ENCODE measurements at regions not wholly inside any gene's neighbourhood (a gene's known extent, or its start where the extent isn't known, plus 50 kb on each side); places are given as distances from the start of the nearest gene placed in this dataset.
"Not testable (repeated sequence)": the region's sequence is repeated elsewhere in the genome, so short reads cannot be mapped to it uniquely, and the experiment has no call there.

- Histone ChIP-seq H3K18ac (ENCODE audit: low read length) (no peak overlapping the region), H2AFZ (ENCODE audit: insufficient read depth, low read length, poor library complexity) (no peak overlapping the region)
- no CpG with 5 or more reads among the region's 1 CpG for WGBS (ENCODE audit: extremely low coverage, insufficient coverage, insufficient read length)
Observed at GRCh38 chr14:43568022-43568421, 939.1 kb downstream of the FSCB start.

GRCh38 chr14:43548368-43548767, 958.7 kb downstream of the FSCB start:
- Histone ChIP-seq H3K79me1 (ENCODE audit: low read length) (no peaks in the 10 kb centered on the region), H3K4me1 (ENCODE audit: control insufficient read depth in 1 of 2, insufficient read depth in 2 of 2, low read length in 2 of 2) (no peaks in the 10 kb centered on the region), H3K18ac (ENCODE audit: low read length) (no peak overlapping the region), H3K9ac (ENCODE audit: low read length) (no peak overlapping the region), H4K91ac (ENCODE audit: low read depth, low read length) (no peak overlapping the region), H3K4ac (ENCODE audit: low read depth, low read length) (no peak overlapping the region), H2AK5ac (ENCODE audit: low read length) (no peak overlapping the region), H4K8ac (ENCODE audit: low read depth, low read length) (no peak overlapping the region), H4K12ac (ENCODE audit: low read depth, low read length) (no peak overlapping the region), H2BK5ac (ENCODE audit: low read depth, low read length, poor library complexity) (no peak overlapping the region), H3K79me2 (ENCODE audit: control insufficient read depth, insufficient read depth, low read length, poor library complexity) (no peaks in the 10 kb centered on the region), H3K27me3 (ENCODE audit: insufficient read depth, low read length) (no peaks in the 10 kb centered on the region), H3K23ac (ENCODE audit: low read length) (no peak overlapping the region), H3K36me3 (ENCODE audit: control insufficient read depth in 1 of 2, insufficient read depth in 2 of 2, low read length in 2 of 2) (no peaks in the 10 kb centered on the region), H3K4me2 (ENCODE audit: low read length) (no peak overlapping the region), H2AFZ (ENCODE audit: insufficient read depth, low read length, poor library complexity) (no peak overlapping the region), H2BK12ac (ENCODE audit: low read length) (no peak overlapping the region), H3K27ac (ENCODE audit: low read depth, low read length) (no peak overlapping the region), H2BK120ac (ENCODE audit: insufficient read depth, low read length, poor library complexity) (no peak overlapping the region), H3K4me3 (ENCODE audit: low read depth, low read length) (no peak overlapping the region), H3K14ac (ENCODE audit: low read length) (no peak overlapping the region), H3K9me3 (ENCODE audit: insufficient read depth, low read depth, low read length) (no peaks in the 10 kb centered on the region)
- DNase-seq: no peak
- WGBS (ENCODE audit: extremely low coverage, insufficient coverage, insufficient read length): no CpG with 5 or more reads among the region's 1 CpG

More at GRCh38 chr14:43568022-43568421, 939.1 kb downstream of the FSCB start:
- Histone ChIP-seq H3K9ac (ENCODE audit: low read length) (no peak overlapping the region), H3K79me2 (ENCODE audit: control insufficient read depth, insufficient read depth, low read length, poor library complexity) (no peaks in the 10 kb centered on the region), H3K27ac (ENCODE audit: low read depth, low read length) (no peak overlapping the region), H3K14ac (ENCODE audit: low read length) (no peak overlapping the region), H4K91ac (ENCODE audit: low read depth, low read length) (no peak overlapping the region), H2BK120ac (ENCODE audit: insufficient read depth, low read length, poor library complexity) (no peak overlapping the region), H2BK12ac (ENCODE audit: low read length) (no peak overlapping the region), H3K23ac (ENCODE audit: low read length) (no peak overlapping the region), H3K4me1 (ENCODE audit: control insufficient read depth in 1 of 2, insufficient read depth in 2 of 2, low read length in 2 of 2) (no peaks in the 10 kb centered on the region), H3K4ac (ENCODE audit: low read depth, low read length) (no peak overlapping the region), H2AK5ac (ENCODE audit: low read length) (no peak overlapping the region), H4K8ac (ENCODE audit: low read depth, low read length) (no peak overlapping the region), H3K36me3 (ENCODE audit: control insufficient read depth in 1 of 2, insufficient read depth in 2 of 2, low read length in 2 of 2) (no peaks in the 10 kb centered on the region), H3K4me2 (ENCODE audit: low read length) (no peak overlapping the region), H3K27me3 (ENCODE audit: insufficient read depth, low read length) (no peaks in the 10 kb centered on the region), H3K79me1 (ENCODE audit: low read length) (no peaks in the 10 kb centered on the region), H4K12ac (ENCODE audit: low read depth, low read length) (no peak overlapping the region), H3K9me3 (ENCODE audit: insufficient read depth, low read depth, low read length) (no peaks in the 10 kb centered on the region), H2BK5ac (ENCODE audit: low read depth, low read length, poor library complexity) (no peak overlapping the region), H3K4me3 (ENCODE audit: low read depth, low read length) (no peak overlapping the region)
- no peak for DNase-seq

GRCh38 chr14:43547596-43547995, 959.5 kb downstream of the FSCB start:
- not testable (repeated sequence) for H3K4me2 ChIP-seq (ENCODE audit: low read length); H3K27ac ChIP-seq (ENCODE audit: low read depth, low read length); H3K4me1 ChIP-seq (ENCODE audit: control insufficient read depth in 1 of 2, insufficient read depth in 2 of 2, low read length in 2 of 2); H2AFZ ChIP-seq (ENCODE audit: insufficient read depth, low read length, poor library complexity); H3K79me2 ChIP-seq (ENCODE audit: control insufficient read depth, insufficient read depth, low read length, poor library complexity); H2BK5ac ChIP-seq (ENCODE audit: low read depth, low read length, poor library complexity); H2BK120ac ChIP-seq (ENCODE audit: insufficient read depth, low read length, poor library complexity); H3K4ac ChIP-seq (ENCODE audit: low read depth, low read length); H3K18ac ChIP-seq (ENCODE audit: low read length); H4K91ac ChIP-seq (ENCODE audit: low read depth, low read length); H2AK5ac ChIP-seq (ENCODE audit: low read length); H3K27me3 ChIP-seq (ENCODE audit: insufficient read depth, low read length); H3K9ac ChIP-seq (ENCODE audit: low read length); H3K14ac ChIP-seq (ENCODE audit: low read length); H4K8ac ChIP-seq (ENCODE audit: low read depth, low read length); H2BK12ac ChIP-seq (ENCODE audit: low read length); H3K36me3 ChIP-seq (ENCODE audit: control insufficient read depth in 1 of 2, insufficient read depth in 2 of 2, low read length in 2 of 2); H3K23ac ChIP-seq (ENCODE audit: low read length); H3K4me3 ChIP-seq (ENCODE audit: low read depth, low read length); H3K9me3 ChIP-seq (ENCODE audit: insufficient read depth, low read depth, low read length); H4K12ac ChIP-seq (ENCODE audit: low read depth, low read length); H3K79me1 ChIP-seq (ENCODE audit: low read length); DNase-seq
- no CpG with 5 or more reads among the region's 2 CpGs for WGBS (ENCODE audit: extremely low coverage, insufficient coverage, insufficient read length)

- Histone ChIP-seq H4K8ac (ENCODE audit: low read depth, low read length) (no peak overlapping the region), H2BK5ac (ENCODE audit: low read depth, low read length, poor library complexity) (no peak overlapping the region), H3K9ac (ENCODE audit: low read length) (no peak overlapping the region), H2AFZ (ENCODE audit: insufficient read depth, low read length, poor library complexity) (no peak overlapping the region), H2BK120ac (ENCODE audit: insufficient read depth, low read length, poor library complexity) (no peak overlapping the region), H3K14ac (ENCODE audit: low read length) (no peak overlapping the region), H3K4me3 (ENCODE audit: low read depth, low read length) (no peak overlapping the region), H3K4me2 (ENCODE audit: low read length) (no peak overlapping the region), H3K23ac (ENCODE audit: low read length) (no peak overlapping the region), H3K4me1 (ENCODE audit: control insufficient read depth in 1 of 2, insufficient read depth in 2 of 2, low read length in 2 of 2) (no peaks in the 10 kb centered on the region), H3K79me2 (ENCODE audit: control insufficient read depth, insufficient read depth, low read length, poor library complexity) (no peaks in the 10 kb centered on the region), H3K27ac (ENCODE audit: low read depth, low read length) (no peak overlapping the region), H3K27me3 (ENCODE audit: insufficient read depth, low read length) (no peaks in the 10 kb centered on the region), H2AK5ac (ENCODE audit: low read length) (no peak overlapping the region), H4K12ac (ENCODE audit: low read depth, low read length) (no peak overlapping the region), H3K4ac (ENCODE audit: low read depth, low read length) (no peak overlapping the region), H3K9me3 (ENCODE audit: insufficient read depth, low read depth, low read length) (no peaks in the 10 kb centered on the region), H3K36me3 (ENCODE audit: control insufficient read depth in 1 of 2, insufficient read depth in 2 of 2, low read length in 2 of 2) (no peaks in the 10 kb centered on the region), H3K18ac (ENCODE audit: low read length) (no peak overlapping the region), H2BK12ac (ENCODE audit: low read length) (no peak overlapping the region), H4K91ac (ENCODE audit: low read depth, low read length) (no peak overlapping the region), H3K79me1 (ENCODE audit: low read length) (no peaks in the 10 kb centered on the region)
- DNase-seq: no peak
- no CpG with 5 or more reads among the region's 11 CpGs for WGBS (ENCODE audit: extremely low coverage, insufficient coverage, insufficient read length)
Observed at GRCh38 chr14:43541356-43541755, 965.7 kb downstream of the FSCB start.
